ENCODE measurements at regions not wholly inside any gene's neighbourhood (a gene's known extent, or its start where the extent isn't known, plus 50 kb on each side); places are given as distances from the start of the nearest gene placed in this dataset.

GRCh38 chr6:81694855-81695254 is 57.6 kb downstream of the TENT5A start:
- no peak for FAIRE-seq
- DNase-seq (ENCODE audit: insufficient read length, low spot score): no peak

GRCh38 chr6:81694207-81694606 is 58.3 kb downstream of the TENT5A start:
- DNase-seq (ENCODE audit: insufficient read length, low spot score): no peak
- no peak for FAIRE-seq

GRCh38 chr6:81693266-81693665 is 59.2 kb downstream of the TENT5A start:
- DNase-seq (ENCODE audit: insufficient read length, low spot score) (no peak), FAIRE-seq (no peak)

GRCh38 chr6:81690073-81690472 is 62.4 kb downstream of the TENT5A start:
- FAIRE-seq: no peak
- DNase-seq (ENCODE audit: insufficient read length, low spot score): no peak

DNA sequence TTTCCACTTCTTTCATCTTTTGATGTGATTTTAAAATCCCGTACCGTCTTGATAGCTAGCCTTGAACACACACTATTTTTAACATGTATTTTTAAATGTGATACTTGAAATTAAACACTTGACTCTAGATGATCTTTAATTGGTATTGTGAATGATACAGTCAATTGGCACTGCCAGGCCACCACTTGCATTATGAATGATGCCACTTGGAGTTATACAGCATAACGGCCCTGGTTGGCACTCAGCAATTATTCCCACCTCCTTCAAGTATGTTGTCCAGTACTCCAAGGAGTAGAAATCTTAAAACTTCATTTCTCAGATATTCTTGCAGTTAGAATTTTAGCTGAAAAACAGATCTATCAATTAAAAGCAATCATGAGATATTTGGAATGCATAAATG is 62.9 kb downstream of the TENT5A start:
- no peak for DNase-seq (ENCODE audit: insufficient read length, low spot score)
- FAIRE-seq: no peak

- no peak for FAIRE-seq
- DNase-seq (ENCODE audit: insufficient read length, low spot score): no peak
Measured at GRCh38 chr6:81683912-81684311, 68.6 kb downstream of the TENT5A start.

- no peak for FAIRE-seq
- no peak for DNase-seq (ENCODE audit: insufficient read length, low spot score)
Measured at GRCh38 chr6:81682858-81683620, 69.4 kb downstream of the TENT5A start.

DNA sequence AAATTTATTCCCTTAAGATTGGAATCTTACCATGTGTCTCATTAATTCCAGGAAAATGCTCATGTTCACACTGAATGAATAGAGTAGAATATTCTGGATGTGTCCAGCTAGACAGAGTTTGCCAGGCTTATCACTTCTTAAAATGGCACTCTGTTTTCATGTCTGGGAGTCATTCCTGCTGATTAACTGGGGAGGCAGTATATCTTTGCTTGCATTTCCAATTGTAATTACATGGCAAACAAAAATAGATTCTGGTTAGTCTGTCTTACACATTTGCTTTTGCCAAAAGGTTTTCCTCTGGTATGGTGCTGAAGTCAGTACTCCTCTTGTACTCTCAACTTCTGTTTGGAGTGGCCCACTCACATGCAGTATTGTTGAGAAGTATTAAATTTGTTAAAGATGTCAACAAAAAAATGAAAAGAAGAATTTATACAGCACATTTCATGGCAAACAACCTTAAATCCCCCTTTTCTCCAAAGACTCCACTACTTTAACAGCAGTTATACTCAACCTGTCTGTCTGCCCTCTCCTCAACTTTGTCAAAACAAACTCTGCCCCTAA is 70.2 kb downstream of the TENT5A start:
- FAIRE-seq (no peak), DNase-seq (ENCODE audit: insufficient read length, low spot score) (no peak)

DNA sequence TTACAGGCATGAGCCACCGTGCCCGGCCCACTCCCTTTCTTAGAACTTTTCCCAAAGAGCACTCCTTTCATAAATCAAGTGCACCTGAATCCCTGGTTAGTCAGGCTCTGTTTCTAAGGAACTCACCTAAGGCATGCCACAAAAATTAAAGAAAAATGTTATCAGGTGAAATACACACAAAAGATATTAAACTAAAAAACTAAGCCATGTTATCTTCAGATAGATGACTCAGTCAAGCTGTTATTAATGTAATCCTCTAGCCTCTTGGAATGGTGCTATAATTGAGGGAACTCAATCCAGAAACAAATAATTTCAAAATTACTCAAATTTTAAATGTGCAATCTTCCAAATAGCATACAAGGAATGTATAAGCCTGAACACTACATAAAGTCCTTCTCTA is 83.0 kb downstream of the TENT5A start:
- FAIRE-seq: no peak
- no peak for DNase-seq (ENCODE audit: insufficient read length, low spot score)

GRCh38 chr6:81668615-81669047 is 83.8 kb downstream of the TENT5A start:
- DNase-seq (ENCODE audit: insufficient read length, low spot score): no peak
- no peak for FAIRE-seq

DNA sequence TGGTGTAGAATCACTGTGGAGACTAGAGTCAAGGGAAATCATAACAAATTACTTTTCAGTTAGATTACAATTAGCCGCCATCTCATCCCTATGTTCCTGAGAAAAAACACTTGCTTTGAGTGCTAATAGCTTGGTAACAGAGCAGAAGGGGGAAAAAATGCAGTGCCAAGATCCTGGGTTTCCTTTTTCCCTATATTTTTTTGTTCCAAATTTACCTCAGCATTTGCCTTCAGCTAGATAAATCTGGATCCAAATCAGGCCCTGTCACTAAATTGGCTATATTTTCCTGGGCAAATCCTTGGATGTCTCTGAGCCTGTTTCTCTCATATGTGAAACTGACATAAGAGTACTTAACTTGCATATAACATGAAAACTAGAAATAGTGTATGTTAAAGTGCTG is 86.0 kb downstream of the TENT5A start:
- FAIRE-seq: no peak
- no peak for DNase-seq (ENCODE audit: insufficient read length, low spot score)

- DNase-seq (ENCODE audit: insufficient read length, low spot score): no peak
- FAIRE-seq: no peak
Measured at GRCh38 chr6:81656231-81656630, 96.2 kb downstream of the TENT5A start.

- DNase-seq (ENCODE audit: insufficient read length, low spot score) (no peak), FAIRE-seq (no peak)
Measured at GRCh38 chr6:81655696-81656095, 96.8 kb downstream of the TENT5A start.

DNA sequence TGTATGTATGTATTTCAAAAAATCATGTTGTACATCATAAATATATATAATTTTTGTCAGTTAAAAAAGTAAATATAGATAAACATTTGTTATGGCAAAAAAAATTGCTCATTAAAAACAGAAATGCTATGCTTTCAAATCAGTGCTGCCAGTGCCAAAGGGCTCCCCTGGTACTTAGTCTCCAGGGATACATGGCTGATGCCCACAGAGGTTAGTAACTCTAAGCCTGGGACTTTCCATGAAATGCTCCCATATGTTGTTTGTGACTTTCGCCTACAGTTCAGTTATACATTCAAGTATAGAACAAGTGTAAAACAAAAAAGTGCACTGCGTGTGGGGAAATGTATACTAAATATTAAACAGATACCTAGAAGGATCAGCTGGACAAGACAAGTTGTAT is 104.0 kb downstream of the TENT5A start:
- no peak for FAIRE-seq
- no peak for DNase-seq (ENCODE audit: insufficient read length, low spot score)

- DNase-seq (ENCODE audit: insufficient read length, low spot score) (no peak), FAIRE-seq (no peak)
Measured at GRCh38 chr6:81643156-81643555, 109.3 kb downstream of the TENT5A start.

DNA sequence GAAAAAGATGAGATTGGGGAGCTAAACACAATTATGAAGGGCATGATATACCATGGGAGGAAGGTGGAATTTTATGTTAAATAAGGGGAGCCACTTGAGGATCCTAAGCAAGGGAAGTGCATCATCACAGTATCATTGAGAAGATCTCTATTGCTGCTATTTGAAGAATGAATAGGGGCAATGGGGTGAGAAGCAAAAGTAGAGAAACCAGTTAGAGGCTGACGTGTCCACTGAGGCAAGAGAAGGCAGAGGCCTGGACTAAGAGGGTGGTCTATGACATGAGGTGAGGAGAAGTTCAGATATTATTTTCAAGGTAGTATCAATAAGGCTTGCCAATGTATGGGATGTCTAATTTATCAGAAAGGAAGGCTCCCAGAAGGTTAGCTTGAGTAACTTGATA is 111.6 kb downstream of the TENT5A start:
- FAIRE-seq (no peak), DNase-seq (ENCODE audit: insufficient read length, low spot score) (no peak)

- no peak for DNase-seq (ENCODE audit: insufficient read length, low spot score)
Measured at GRCh38 chr6:81640126-81640525, 112.4 kb downstream of the TENT5A start.

GRCh38 chr6:81638366-81638765 is 114.1 kb downstream of the TENT5A start:
- FAIRE-seq (no peak), DNase-seq (ENCODE audit: insufficient read length, low spot score) (no peak)

More at GRCh38 chr6:81640126-81640525, 112.4 kb downstream of the TENT5A start:
- no peak for FAIRE-seq

DNA sequence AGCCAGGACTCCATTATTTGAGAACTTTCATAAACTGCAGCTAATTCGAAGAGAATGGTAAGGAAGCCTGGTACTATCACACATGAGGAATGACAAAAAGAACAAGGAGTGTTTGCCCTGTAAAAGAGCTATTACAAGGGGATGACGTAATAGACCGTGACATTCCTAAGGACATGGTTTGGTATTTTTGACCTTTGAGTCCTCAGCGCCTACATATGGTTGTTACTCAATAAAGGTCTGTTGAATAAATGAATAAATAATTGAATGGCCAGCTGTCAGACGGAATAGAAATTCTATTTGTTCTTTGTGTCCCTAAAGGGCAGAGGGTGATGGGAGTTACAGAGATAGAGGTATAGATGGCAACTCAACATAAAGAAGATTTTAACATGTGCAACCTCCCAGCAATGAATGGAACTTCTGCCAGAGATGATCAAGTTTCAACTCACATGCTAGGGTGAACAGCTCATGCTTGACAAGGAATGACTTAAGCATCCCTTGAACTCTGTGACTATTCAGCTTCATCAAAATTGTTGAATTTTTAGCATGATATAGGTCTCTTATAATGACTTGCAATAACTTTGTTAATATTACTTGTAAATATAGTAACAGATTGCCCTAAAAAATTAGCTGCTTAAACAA is 115.4 kb downstream of the TENT5A start:
- DNase-seq (ENCODE audit: insufficient read length, low spot score): no peak

GRCh38 chr6:81634155-81634880 is 118.2 kb downstream of the TENT5A start:
- DNase-seq (ENCODE audit: insufficient read length, low spot score) (no peak), FAIRE-seq (no peak)

More for the DNA sequence above, 115.4 kb downstream of the TENT5A start:
- FAIRE-seq: no peak

DNA sequence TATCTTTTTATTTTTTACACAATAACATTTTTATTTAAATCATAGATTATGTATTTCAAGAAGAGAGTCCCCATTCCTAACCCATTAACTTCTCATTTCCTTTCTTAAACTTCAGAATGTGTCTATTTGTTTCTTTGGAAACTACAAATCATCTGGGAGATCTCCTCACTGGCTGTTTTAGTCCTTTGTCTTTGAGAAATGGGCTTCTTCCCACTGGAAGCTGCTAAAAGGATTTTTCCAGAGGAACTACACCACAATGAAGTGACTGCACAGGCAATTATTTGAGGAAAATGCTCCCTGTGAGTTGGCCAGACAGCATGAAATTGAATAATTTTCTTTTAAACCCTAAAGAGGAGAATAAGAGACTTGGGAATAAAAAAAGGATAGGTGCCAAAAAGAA is 119.1 kb downstream of the TENT5A start:
- FAIRE-seq: no peak
- DNase-seq (ENCODE audit: insufficient read length, low spot score): no peak
